Breast epithelium (tissue), 3 donors: ENCODE measurements at regions not wholly inside any gene's neighbourhood (a gene's known extent, or its start where the extent isn't known, plus 50 kb on each side); places are given as distances from the start of the nearest gene placed in this dataset.

ENCODE experiments used
- POLR2A ChIP-seq: fragments of 450-650 bp; IDR thresholded peaks from one replicate; pipeline ENCODE4 v1.6.1; 2016; ENCODE audit warnings: antibody characterized with exemption, mild to moderate bottlenecking, moderate library complexity
- POLR2AphosphoS5 ChIP-seq, 3 donors: sonication (generic); formaldehyde crosslinking; IDR thresholded peaks; one replicate each; pipeline ENCODE4 v1.6.1; 2017; ENCODE audit warnings: antibody characterized with exemption in 3 of 3
- TF ChIP-seq, protein P1 (sequence below), 3 donors: fragments of 450-650 bp; IDR thresholded peaks; one replicate each; pipeline ENCODE4 v1.5.1; 2016 to 2017; ENCODE audit warnings: antibody characterized with exemption in 3 of 3, mild to moderate bottlenecking in 3 of 3, moderate library complexity in 3 of 3

DNA sequence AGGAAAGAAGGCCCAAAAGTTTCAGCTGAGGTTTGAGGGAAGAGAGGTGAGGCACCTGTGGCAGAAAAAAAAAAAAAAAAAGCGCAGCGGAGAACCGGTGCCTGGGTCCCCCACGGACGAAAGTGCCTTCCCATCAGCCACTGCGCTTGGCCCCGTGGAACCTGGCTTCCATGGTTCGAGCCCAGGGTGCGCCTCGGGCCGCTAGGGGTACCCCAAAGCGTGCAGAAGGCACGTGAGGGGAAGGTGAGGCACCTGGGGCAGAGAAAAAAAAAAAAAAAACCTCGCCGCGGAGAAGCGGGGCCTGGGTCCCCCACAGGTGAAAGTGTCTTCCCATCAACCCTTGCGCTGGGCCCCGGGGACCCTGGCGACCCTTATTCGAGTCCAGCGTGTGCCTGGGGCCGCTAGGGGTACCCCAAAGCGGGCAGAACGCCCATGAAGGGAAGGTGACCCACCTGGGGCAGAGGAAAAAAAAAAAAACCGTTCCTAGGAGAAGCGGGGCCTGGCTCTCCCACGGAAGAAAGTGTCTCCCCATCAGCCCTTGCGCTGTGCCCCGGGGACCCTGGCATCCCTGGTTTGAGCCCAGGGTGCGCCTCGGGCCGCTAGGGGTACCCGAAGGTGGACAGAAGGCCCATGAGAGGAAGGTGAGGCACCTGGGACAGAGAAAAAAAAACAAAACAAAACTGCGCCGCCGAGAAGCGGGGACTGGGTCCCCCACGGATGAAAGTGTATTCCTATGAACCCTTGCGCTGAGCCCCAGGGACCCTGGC, 228.6 kb downstream of the CCDC74A start:
- TF ChIP-seq, protein P1, sequence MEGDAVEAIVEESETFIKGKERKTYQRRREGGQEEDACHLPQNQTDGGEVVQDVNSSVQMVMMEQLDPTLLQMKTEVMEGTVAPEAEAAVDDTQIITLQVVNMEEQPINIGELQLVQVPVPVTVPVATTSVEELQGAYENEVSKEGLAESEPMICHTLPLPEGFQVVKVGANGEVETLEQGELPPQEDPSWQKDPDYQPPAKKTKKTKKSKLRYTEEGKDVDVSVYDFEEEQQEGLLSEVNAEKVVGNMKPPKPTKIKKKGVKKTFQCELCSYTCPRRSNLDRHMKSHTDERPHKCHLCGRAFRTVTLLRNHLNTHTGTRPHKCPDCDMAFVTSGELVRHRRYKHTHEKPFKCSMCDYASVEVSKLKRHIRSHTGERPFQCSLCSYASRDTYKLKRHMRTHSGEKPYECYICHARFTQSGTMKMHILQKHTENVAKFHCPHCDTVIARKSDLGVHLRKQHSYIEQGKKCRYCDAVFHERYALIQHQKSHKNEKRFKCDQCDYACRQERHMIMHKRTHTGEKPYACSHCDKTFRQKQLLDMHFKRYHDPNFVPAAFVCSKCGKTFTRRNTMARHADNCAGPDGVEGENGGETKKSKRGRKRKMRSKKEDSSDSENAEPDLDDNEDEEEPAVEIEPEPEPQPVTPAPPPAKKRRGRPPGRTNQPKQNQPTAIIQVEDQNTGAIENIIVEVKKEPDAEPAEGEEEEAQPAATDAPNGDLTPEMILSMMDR (IDR thresholded peaks at IDR 0.05), result no peak
- TF ChIP-seq POLR2A (no peak), POLR2AphosphoS5 (IDR thresholded peaks at IDR 0.05) (no peak)
